ENCODE measurements at regions not wholly inside any gene's neighbourhood (a gene's known extent, or its start where the extent isn't known, plus 50 kb on each side); places are given as distances from the start of the nearest gene placed in this dataset.

DNA sequence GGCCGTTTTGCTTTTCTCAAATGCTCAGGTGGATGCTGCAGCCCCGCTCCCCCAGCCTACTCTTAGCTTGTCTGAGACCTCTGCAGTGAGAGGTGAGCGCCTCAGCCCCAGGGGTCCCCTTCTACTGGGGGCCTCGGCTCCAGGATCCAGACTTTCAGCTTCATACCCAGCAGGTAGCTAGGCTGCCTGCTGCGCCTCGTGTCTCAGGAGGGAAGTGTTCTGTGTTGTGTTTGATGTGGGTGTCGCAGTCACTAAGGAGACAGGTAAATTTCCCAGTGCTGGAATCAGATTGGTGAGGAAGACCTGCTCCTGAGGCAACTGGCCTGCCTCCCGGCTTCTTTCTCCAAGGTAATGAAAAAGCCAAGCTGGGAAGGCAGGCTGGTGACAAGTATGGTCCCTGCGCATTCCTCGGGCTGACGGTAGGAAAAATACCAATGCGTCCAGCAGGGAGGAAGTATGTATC, 604.0 kb upstream of the SALL1 start:
- no peak for TF ChIP-seq CTCF (IDR thresholded peaks at IDR 0.05; ENCODE audit: low read depth, low read length)
- H3K4me3 ChIP-seq (replicated peaks in 1 of 2; ENCODE audit: low read depth in 2 of 2, low read length in 2 of 2) = no peak overlapping the region
- DNase-seq (ENCODE audit: low read depth in 2 of 2) = no peak

- TF ChIP-seq CTCF (IDR thresholded peaks at IDR 0.05; ENCODE audit: low read depth, low read length) = no peak
These were observed 602.5 kb upstream of the SALL1 start for GRCh38 chr16:51753467-51754127.

GRCh38 chr16:51752438-51752995, 601.4 kb upstream of the SALL1 start:
- TF ChIP-seq CTCF (IDR thresholded peaks at IDR 0.05; ENCODE audit: low read depth, low read length) = no peak
- no peak overlapping the region for H3K4me3 ChIP-seq (replicated peaks in 1 of 2; ENCODE audit: low read depth in 2 of 2, low read length in 2 of 2)
- no peak for DNase-seq (ENCODE audit: low read depth in 2 of 2)

More at GRCh38 chr16:51753467-51754127, 602.5 kb upstream of the SALL1 start:
- H3K4me3 ChIP-seq (replicated peaks in 1 of 2; ENCODE audit: low read depth in 2 of 2, low read length in 2 of 2) = no peak overlapping the region
- no peak for DNase-seq (ENCODE audit: low read depth in 2 of 2)

DNA sequence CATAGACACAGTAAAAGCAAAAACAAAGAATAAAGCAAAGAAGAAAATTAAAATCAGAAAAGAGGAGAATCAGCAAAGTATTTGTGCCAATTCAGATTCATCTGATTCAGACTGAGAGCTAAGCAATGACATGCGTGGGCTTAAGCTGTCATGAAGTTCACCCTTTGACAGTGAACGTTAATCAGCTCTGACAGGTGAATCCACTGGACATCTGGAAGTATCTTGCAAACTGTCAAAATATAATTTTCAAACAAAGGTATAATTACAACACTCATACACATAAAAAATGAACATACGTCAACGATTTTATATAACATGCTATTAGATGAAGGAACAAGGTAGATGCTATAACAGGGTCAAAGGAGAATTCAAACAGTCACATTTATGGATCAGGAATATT, 596.3 kb upstream of the SALL1 start:
- no peak for TF ChIP-seq CTCF (IDR thresholded peaks at IDR 0.05; ENCODE audit: low read depth, low read length)
- no peak for DNase-seq (ENCODE audit: low read depth in 2 of 2)
- H3K4me3 ChIP-seq (replicated peaks in 1 of 2; ENCODE audit: low read depth in 2 of 2, low read length in 2 of 2) = no peak overlapping the region

- TF ChIP-seq CTCF (IDR thresholded peaks at IDR 0.05; ENCODE audit: low read depth, low read length) = no peak
- no peak overlapping the region for H3K4me3 ChIP-seq (replicated peaks in 1 of 2; ENCODE audit: low read depth in 2 of 2, low read length in 2 of 2)
- no peak for DNase-seq (ENCODE audit: low read depth in 2 of 2)
These were observed 583.1 kb upstream of the SALL1 start for GRCh38 chr16:51734220-51734619.

GRCh38 chr16:51733181-51733580, 582.1 kb upstream of the SALL1 start:
- TF ChIP-seq CTCF (IDR thresholded peaks at IDR 0.05; ENCODE audit: low read depth, low read length) = no peak
- no peak for DNase-seq (ENCODE audit: low read depth in 2 of 2)
- no peak overlapping the region for H3K4me3 ChIP-seq (replicated peaks in 1 of 2; ENCODE audit: low read depth in 2 of 2, low read length in 2 of 2)

Measured in cardiac fibroblast (primary cell).